Pancreas (tissue), 10 donors: ENCODE measurements at regions not wholly inside any gene's neighbourhood (a gene's known extent, or its start where the extent isn't known, plus 50 kb on each side); places are given as distances from the start of the nearest gene placed in this dataset.

Source experiments
- ATAC-seq, 4 donors: fragments of 200-7000 bp; cut with Tn5 transposase; one replicate each; pipeline versions ENCODE4 v1.8.0 to v1.9.1; 2020; ENCODE audit warnings: mild to moderate bottlenecking in 4 of 4, moderate library complexity in 4 of 4
- DNase-seq, 6 donors: peaks; one replicate each; pipeline ENCODE4 v3.0.0-alpha.2; 2020
- FAIRE-seq: peaks from 2 replicates; lab custom pipeline; 2012; peaks lifted over from hg19 to GRCh38; lab: Jason Lieb, UNC
- H3K27ac ChIP-seq, 4 donors: fragments of 200-600 bp; sonication (generic); 1 replicate in 3 of 4; 2 replicates in 1 of 4; pipeline versions ENCODE4 v1.5.0 to v1.8.0; 2020
- H3K27me3 ChIP-seq, 4 donors: fragments of 200-600 bp; one replicate each; pipeline ENCODE4 v1.8.0; 2021
- H3K36me3 ChIP-seq, 3 donors: fragments of 200-600 bp; sonication (generic) in 1 of 3; one replicate each; pipeline versions ENCODE4 v1.5.0 to v1.8.0; 2020 to 2021
- H3K4me1 ChIP-seq, 3 donors: fragments of 200-600 bp; one replicate each; pipeline ENCODE4 v1.8.0; 2021
- H3K4me3 ChIP-seq, 4 donors: fragments of 200-600 bp; sonication (generic) in 2 of 4; one replicate each; pipeline versions ENCODE4 v1.5.0 to v1.8.0; 2020 to 2021
- H3K9me3 ChIP-seq, 4 donors: fragments of 200-600 bp; one replicate each; pipeline ENCODE4 v1.8.0; 2021
- WGBS, 2 donors: extraction: QIAGEN DNeasy Blood & Tissue Kit; methylation state at CpG; one replicate each; pipeline ENCODE4 v1.1.7; 2013; 5-methylcytosine and 5-hydroxymethylcytosine counted together
- intact Hi-C, 3 donors: fragments of 100-400 bp; cut with DNase I; formaldehyde crosslinking; loops; one replicate each; pipeline versions ENCODE4 v1.11.1 to v1.14.2; 2022
- TF ChIP-seq, protein P1 (sequence below), 4 donors: fragments of 200-600 bp; sonication (generic) in 3 of 4; IDR thresholded peaks; one replicate each; pipeline versions ENCODE4 v1.5.0 to v1.8.0; 2021; ENCODE audit warnings: antibody characterized with exemption in 4 of 4
- donor health status: healthy with polysubstance abuse.
- donor health status: DM: no; HTN: no; CAD: no; lungs with moderate emphysema.
- donor health status: DM: no; HTN: no; CAD: no.
- donor health status: control.
- donor health status: control.
- donor health status: Bipolar disorder and iron deficiency.
- donor health status: DM: yes; HTN: yes; CAD: no.
- donor health status: DM: no; HTN: no; CAD: no.
- donor health status: DM: no; HTN: no; CAD: no.
- donor health status: DM: yes; HTN: yes; CAD: no.

DNA sequence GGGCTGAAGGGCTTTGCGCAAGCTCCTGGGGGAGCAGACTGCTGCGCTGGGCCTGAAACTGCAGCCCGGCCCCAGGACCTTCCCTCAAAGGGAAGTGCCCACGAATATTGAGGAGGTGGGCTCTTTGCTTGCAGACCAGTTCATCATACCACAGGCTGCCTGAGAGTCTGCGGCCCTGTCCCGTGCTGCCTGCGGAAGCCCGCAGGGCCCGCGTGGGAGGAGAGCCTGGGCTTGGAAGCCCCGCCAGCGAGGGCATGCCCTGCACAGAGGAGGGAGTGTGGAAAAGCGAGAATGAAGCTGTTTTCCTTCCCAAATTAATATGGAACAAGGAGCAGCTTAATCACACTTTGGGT, 83.6 kb upstream of the MKI67 start:
- no peaks in the 10 kb centered on the region for H3K4me1 ChIP-seq
- ATAC-seq, result no peak
- H3K27me3 ChIP-seq, result peaks cover 0 to 7% (median 0%) of the 10 kb centered on the region in 4 donors
- no peak overlapping the region for H3K27ac ChIP-seq
- FAIRE-seq, result no peak
- WGBS, 2 donors, result 77 to 80% methylated on average over 13 of the region's 13 CpGs
- peak overlapping the region in 2 of 4 donors; percentile 54 to 62 for H3K4me3 ChIP-seq
- TF ChIP-seq, protein P1, sequence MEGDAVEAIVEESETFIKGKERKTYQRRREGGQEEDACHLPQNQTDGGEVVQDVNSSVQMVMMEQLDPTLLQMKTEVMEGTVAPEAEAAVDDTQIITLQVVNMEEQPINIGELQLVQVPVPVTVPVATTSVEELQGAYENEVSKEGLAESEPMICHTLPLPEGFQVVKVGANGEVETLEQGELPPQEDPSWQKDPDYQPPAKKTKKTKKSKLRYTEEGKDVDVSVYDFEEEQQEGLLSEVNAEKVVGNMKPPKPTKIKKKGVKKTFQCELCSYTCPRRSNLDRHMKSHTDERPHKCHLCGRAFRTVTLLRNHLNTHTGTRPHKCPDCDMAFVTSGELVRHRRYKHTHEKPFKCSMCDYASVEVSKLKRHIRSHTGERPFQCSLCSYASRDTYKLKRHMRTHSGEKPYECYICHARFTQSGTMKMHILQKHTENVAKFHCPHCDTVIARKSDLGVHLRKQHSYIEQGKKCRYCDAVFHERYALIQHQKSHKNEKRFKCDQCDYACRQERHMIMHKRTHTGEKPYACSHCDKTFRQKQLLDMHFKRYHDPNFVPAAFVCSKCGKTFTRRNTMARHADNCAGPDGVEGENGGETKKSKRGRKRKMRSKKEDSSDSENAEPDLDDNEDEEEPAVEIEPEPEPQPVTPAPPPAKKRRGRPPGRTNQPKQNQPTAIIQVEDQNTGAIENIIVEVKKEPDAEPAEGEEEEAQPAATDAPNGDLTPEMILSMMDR (IDR thresholded peaks at IDR 0.05), result no peak
- DNase-seq, result no peak
- intact Hi-C loops, result no loop called here
- no peaks in the 10 kb centered on the region for H3K9me3 ChIP-seq
- no peaks in the 10 kb centered on the region for H3K36me3 ChIP-seq

DNA sequence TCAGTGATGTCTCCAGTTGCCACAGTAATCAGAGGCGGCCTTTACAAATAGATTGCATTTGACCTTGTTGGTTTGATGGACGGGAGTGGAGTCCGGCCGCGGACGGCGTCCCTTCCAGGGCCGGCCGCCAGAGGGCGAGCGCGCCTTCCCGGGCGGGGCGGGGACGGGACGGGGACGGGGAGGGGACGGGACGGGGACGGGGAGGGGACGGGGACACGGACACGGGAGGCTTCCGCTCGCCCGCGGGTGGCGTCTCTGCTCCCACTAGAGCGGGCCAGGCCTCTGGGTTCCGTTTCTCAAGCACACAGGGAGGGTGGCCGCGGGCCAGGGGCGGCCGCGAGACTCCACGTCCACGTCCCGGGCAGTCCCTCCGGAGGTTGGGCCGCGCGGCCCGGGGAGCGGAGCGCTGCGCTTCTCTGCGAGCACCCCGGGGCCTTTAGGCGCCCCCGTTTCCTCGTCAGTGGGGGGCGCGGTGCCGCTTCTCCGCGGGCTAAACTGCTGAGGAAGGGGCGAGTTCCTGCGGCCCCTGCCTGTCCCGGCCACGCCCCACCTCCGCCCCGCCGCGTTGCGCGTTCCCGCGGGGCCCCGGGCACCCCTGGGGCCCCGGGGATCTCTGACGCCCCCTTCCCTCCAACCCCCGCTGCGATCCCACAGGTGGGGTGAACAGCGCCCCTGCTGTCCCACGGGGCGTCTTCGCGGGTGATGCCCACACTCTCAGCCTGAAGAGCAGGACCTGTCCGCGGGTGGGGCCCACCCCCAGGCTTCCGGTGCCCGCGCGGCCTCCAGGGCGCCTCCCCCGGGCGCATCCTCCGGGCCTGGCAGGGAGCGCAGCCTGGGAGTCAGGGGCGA, 84.2 kb upstream of the MKI67 start:
- TF ChIP-seq, protein P1 (IDR thresholded peaks at IDR 0.05), result peak; percentile 61 to 74 (median 64)
- intact Hi-C loops, result no loop called here
- no peaks in the 10 kb centered on the region for H3K4me1 ChIP-seq
- FAIRE-seq, result no peak
- H3K36me3 ChIP-seq, result no peaks in the 10 kb centered on the region
- H3K27ac ChIP-seq, result peak overlapping the region in 1 of 4 donors; percentile 27
- peak; percentile 56 to 91 (median 72) for DNase-seq
- H3K9me3 ChIP-seq, result no peaks in the 10 kb centered on the region
- H3K27me3 ChIP-seq, result peaks cover 0 to 6% (median 0%) of the 10 kb centered on the region in 4 donors
- peak; percentile 86 to 91 (median 88) for ATAC-seq
- WGBS, 2 donors, result 2 to 4% methylated on average over 56 to 91 of the region's 91 CpGs
- H3K4me3 ChIP-seq, result peak overlapping the region; percentile 19 to 62 (median 49)

DNA sequence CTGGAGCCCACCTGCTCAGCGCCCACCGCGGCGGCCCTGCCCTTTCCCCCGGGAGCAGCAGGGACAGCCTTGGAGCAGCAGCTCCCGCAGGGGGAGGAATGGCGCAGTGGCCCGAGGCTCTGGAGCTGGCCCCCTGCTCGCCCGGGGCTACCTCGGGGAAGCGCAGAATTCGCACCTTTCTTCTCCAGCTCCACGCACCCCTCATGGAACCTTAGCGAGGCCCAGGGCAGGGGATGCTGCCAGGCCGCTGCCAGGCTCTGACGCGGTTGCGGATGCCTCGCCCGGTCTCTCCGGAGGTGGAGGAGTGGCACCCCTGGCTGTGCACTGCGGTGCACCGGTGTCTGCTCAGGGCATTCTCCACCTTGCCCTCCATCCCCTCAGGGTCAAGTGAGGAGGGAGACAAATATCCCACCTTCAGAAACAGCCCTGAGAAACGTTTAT, 84.9 kb upstream of the MKI67 start:
- TF ChIP-seq, protein P1 (IDR thresholded peaks at IDR 0.05), result no peak
- no peak overlapping the region for H3K27ac ChIP-seq
- FAIRE-seq, result no peak

DNA sequence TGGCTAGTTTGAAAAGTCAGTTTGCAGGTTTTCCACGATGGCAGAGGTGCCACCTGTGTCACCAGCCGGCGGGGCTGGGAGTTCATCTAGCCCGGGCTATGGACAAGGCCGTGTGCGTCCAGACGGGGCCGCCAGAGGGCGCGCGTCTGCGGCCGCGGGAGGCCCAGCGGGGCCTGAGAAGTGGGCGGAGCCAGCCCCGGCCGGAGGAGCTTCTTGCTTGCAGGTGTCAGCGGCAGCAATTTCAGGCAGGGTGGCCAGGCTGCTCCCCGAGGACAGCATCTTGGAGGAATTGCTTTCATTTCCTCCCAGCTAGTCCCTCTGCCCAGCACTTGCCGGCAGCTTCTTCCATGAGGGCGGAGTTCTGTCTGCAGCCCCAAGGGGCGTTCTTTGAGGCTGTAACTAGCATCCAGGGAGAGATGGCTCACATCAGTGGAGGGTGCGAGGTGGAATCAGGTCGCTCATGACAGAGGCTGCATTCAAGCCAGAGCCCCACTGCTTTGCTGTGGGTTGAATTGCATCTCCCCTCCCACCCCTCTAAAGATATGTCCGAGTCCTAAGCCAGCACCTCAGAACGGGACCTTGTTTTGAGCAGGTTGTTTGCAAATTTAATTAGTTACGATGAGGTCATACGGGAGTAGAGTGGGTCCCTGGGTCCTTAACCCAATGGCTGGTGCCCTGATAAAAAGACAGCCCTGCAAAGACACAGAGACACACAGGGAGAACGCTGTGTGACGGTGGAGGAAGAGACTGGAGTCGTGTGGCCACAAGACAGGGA, 85.9 kb upstream of the MKI67 start:
- FAIRE-seq, result no peak
- TF ChIP-seq, protein P1 (IDR thresholded peaks at IDR 0.05), result peak; percentile 95 to 99 (median 97)
- Histone ChIP-seq H3K27me3 (no peaks in the 10 kb centered on the region), H3K36me3 (no peaks in the 10 kb centered on the region), H3K27ac (no peak overlapping the region), H3K9me3 (no peaks in the 10 kb centered on the region), H3K4me3 (no peak overlapping the region), H3K4me1 (no peaks in the 10 kb centered on the region)
- intact Hi-C loops, result no loop called here
- peak; percentile 87 to 95 (median 94) for ATAC-seq
- peak; percentile 74 to 96 (median 88) for DNase-seq
- 21 to 24% methylated on average over 28 to 32 of the region's 32 CpGs for WGBS, 2 donors

More for the DNA sequence above, 84.9 kb upstream of the MKI67 start:
- no peaks in the 10 kb centered on the region for H3K9me3 ChIP-seq
- 37 to 53% methylated on average over 20 to 25 of the region's 25 CpGs for WGBS, 2 donors
- intact Hi-C loops, result no loop called here
- H3K36me3 ChIP-seq, result no peaks in the 10 kb centered on the region
- peak overlapping the region in 2 of 4 donors; percentile 54 to 62 for H3K4me3 ChIP-seq
- peaks cover 0 to 5% (median 0%) of the 10 kb centered on the region in 4 donors for H3K27me3 ChIP-seq
- no peak for ATAC-seq
- H3K4me1 ChIP-seq, result no peaks in the 10 kb centered on the region
- DNase-seq, result no peak
